PC-3 (cell line): ENCODE measurements at regions not wholly inside any gene's neighbourhood (a gene's known extent, or its start where the extent isn't known, plus 50 kb on each side); places are given as distances from the start of the nearest gene placed in this dataset.

Experiments used
- CTCF ChIP-seq: fragments of 300-600 bp; sonication (generic); conservative IDR thresholded peaks from 2 replicates; pipeline ENCODE4 v1.5.1; 2017; ENCODE audit warnings: antibody characterized with exemption, low read depth, mild to moderate bottlenecking, low read length
- EZH2 ChIP-seq: fragments of 300-600 bp; sonication (generic); IDR thresholded peaks from one replicate; pipeline ENCODE4 v1.6.1; 2017; ENCODE audit warnings: antibody characterized with exemption, mild to moderate bottlenecking, low read length; ENCODE audit not compliant: unreplicated experiment

DNA sequence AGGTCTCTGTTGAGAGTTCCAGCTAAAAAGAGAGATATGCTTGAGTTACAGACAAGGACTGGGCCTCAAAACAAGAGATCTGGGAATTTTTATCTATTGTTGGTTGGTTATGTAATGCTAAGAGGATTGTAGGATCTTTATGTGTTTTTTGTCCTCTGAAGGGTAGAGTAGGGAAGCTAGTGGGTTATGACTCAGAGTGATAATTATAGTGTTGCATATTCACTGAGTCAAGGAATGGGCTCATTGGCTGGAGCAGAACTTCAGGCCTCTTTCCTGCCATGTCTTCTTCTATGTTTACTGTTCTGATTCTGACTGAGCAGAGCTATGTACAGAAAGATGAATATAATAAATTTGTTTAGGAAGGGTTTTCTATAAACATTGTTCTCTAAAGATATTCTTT lies 66.1 kb upstream of the NOX3 start:
- TF ChIP-seq CTCF: no peak
- TF ChIP-seq EZH2: no peak
